H9 (cell line): ENCODE measurements at regions not wholly inside any gene's neighbourhood (a gene's known extent, or its start where the extent isn't known, plus 50 kb on each side); places are given as distances from the start of the nearest gene placed in this dataset.

Source experiments
- DNase-seq: peaks from one replicate; pipeline ENCODE4 v3.0.0-alpha.2; 2017
- H2AFZ ChIP-seq: one replicate; pipeline ENCODE4 v1.6.1; 2013; ENCODE audit warnings: mild to moderate bottlenecking, low read length, control low read depth, moderate library complexity
- H2AK5ac ChIP-seq: 2 replicates; pipeline ENCODE4 v1.6.1; 2013; ENCODE audit warnings: low read length, control low read depth, mixed read lengths; ENCODE audit not compliant: insufficient read length
- H2BK120ac ChIP-seq: one replicate; pipeline ENCODE4 v1.6.1; 2013; ENCODE audit warnings: low read depth, mild to moderate bottlenecking, low read length, control low read depth, inconsistent platforms; ENCODE audit not compliant: poor library complexity, severe bottlenecking
- H2BK12ac ChIP-seq: 2 replicates; pipeline ENCODE4 v1.6.1; 2013; ENCODE audit warnings: low read length, control low read depth, mixed read lengths, low read depth; ENCODE audit not compliant: insufficient read length
- H2BK15ac ChIP-seq: 2 replicates; pipeline ENCODE4 v1.6.1; 2013; ENCODE audit warnings: low read depth, low read length, control low read depth
- H2BK20ac ChIP-seq: one replicate; pipeline ENCODE4 v1.6.1; 2013; ENCODE audit warnings: low read depth, mild to moderate bottlenecking, low read length, control low read depth, inconsistent platforms; ENCODE audit not compliant: poor library complexity, severe bottlenecking
- H2BK5ac ChIP-seq: 2 replicates; pipeline ENCODE4 v1.6.1; 2013; ENCODE audit warnings: low read length, control low read depth, mixed read lengths; ENCODE audit not compliant: insufficient read length
- H3K14ac ChIP-seq: 2 replicates; pipeline ENCODE4 v1.6.1; 2013; ENCODE audit warnings: low read length, control low read depth; ENCODE audit not compliant: insufficient read depth
- H3K18ac ChIP-seq: 2 replicates; pipeline ENCODE4 v1.6.1; 2013; ENCODE audit warnings: low read depth, mild to moderate bottlenecking, mixed read lengths, low read length, control low read depth; ENCODE audit not compliant: insufficient read length
- H3K23ac ChIP-seq: 2 replicates; pipeline ENCODE4 v1.6.1; 2013; ENCODE audit warnings: low read length, control low read depth, mixed read lengths, low read depth; ENCODE audit not compliant: insufficient read length
- H3K23me2 ChIP-seq: 2 replicates; pipeline ENCODE4 v1.6.1; 2013; ENCODE audit warnings: low read depth, mild to moderate bottlenecking, mixed read lengths, low read length, control low read depth; ENCODE audit not compliant: insufficient read length, poor library complexity, severe bottlenecking
- H3K27ac ChIP-seq: 2 replicates; pipeline ENCODE4 v1.5.1; 2013; ENCODE audit warnings: low read length, control low read depth, mixed read lengths, low read depth; ENCODE audit not compliant: insufficient read length
- H3K27me3 ChIP-seq: 2 replicates; pipeline ENCODE4 v1.6.1; 2013; ENCODE audit warnings: low read length, control low read depth, inconsistent platforms; ENCODE audit not compliant: insufficient read depth
- H3K4ac ChIP-seq: 2 replicates; pipeline ENCODE4 v1.6.1; 2013; ENCODE audit warnings: low read depth, mild to moderate bottlenecking, control low read depth, inconsistent platforms, low read length, moderate library complexity
- H3K4me1 ChIP-seq: 2 replicates; pipeline ENCODE4 v1.6.1; 2013; ENCODE audit warnings: low read length, control low read depth, inconsistent platforms; ENCODE audit not compliant: insufficient read depth
- H3K4me2 ChIP-seq: 2 replicates; pipeline ENCODE4 v1.6.1; 2013; ENCODE audit warnings: low read length, control low read depth, mixed read lengths; ENCODE audit not compliant: insufficient read length, insufficient read depth
- H3K56ac ChIP-seq: 2 replicates; pipeline ENCODE4 v1.6.1; 2013; ENCODE audit warnings: low read depth, mild to moderate bottlenecking, mixed read lengths, low read length, control low read depth; ENCODE audit not compliant: insufficient read length
- H3K79me1 ChIP-seq: 2 replicates; pipeline ENCODE4 v1.6.1; 2013; ENCODE audit warnings: low read depth, mild to moderate bottlenecking, moderate library complexity, low read length, control low read depth, inconsistent platforms; ENCODE audit not compliant: insufficient read depth, poor library complexity, severe bottlenecking
- H3K79me2 ChIP-seq: 2 replicates; pipeline ENCODE4 v1.6.1; 2013; ENCODE audit warnings: low read length, control low read depth, inconsistent platforms; ENCODE audit not compliant: insufficient read depth
- H3K9ac ChIP-seq: 2 replicates; pipeline ENCODE4 v1.6.1; 2013; ENCODE audit warnings: low read length, control low read depth, mixed read lengths; ENCODE audit not compliant: insufficient read length; ENCODE audit errors: extremely low read depth
- H3K9me3 ChIP-seq: one replicate; pipeline ENCODE4 v1.6.1; 2013; ENCODE audit warnings: low read depth, low read length, inconsistent platforms; ENCODE audit not compliant: control insufficient read depth
- H3T11ph ChIP-seq: one replicate; pipeline ENCODE4 v1.6.1; 2013; ENCODE audit warnings: mild to moderate bottlenecking, low read length, control low read depth, inconsistent platforms
- H4K20me1 ChIP-seq: one replicate; pipeline ENCODE4 v1.6.1; 2013; ENCODE audit not compliant: control insufficient read depth, insufficient read length, insufficient read depth
- H4K5ac ChIP-seq: 2 replicates; pipeline ENCODE4 v1.6.1; 2013; ENCODE audit warnings: low read depth, mild to moderate bottlenecking, mixed read lengths, low read length, control low read depth; ENCODE audit not compliant: insufficient read length
- H4K8ac ChIP-seq: replicated peaks from 2 replicates; pipeline ENCODE4 v1.6.1; 2013; ENCODE audit warnings: low read length, control low read depth, mixed read lengths, low read depth; ENCODE audit not compliant: insufficient read length
- H4K91ac ChIP-seq: 2 replicates; pipeline ENCODE4 v1.6.1; 2013; ENCODE audit warnings: low read depth, mild to moderate bottlenecking, moderate library complexity, mixed read lengths, low read length, control low read depth; ENCODE audit not compliant: insufficient read length
- H3K27ac Mint-ChIP-seq, 3 experiments: 2 replicates in 2 of 3; 3 replicates in 1 of 3; pipeline ENCODE4 v1.8.0; 2020 to 2021; ENCODE audit warnings: mixed read lengths in 3 of 3, mild to moderate bottlenecking in 1 of 3, moderate library complexity in 1 of 3
- H3K27me3 Mint-ChIP-seq: 2 replicates; pipeline ENCODE4 v1.8.0; 2021; ENCODE audit warnings: low read depth, mild to moderate bottlenecking, moderate library complexity, mixed read lengths
- H3K36me3 Mint-ChIP-seq, 3 experiments: 2 replicates in 2 of 3; 3 replicates in 1 of 3; pipeline ENCODE4 v1.8.0; 2020 to 2021; ENCODE audit warnings: low read depth in 3 of 3, mixed read lengths in 3 of 3; ENCODE audit not compliant: insufficient read depth in 1 of 3
- H3K4me1 Mint-ChIP-seq, 2 experiments: 2 replicates each; pipeline ENCODE4 v1.8.0; 2020; ENCODE audit warnings: mixed read lengths in 2 of 2
- H3K4me3 Mint-ChIP-seq, 2 experiments: 2 replicates in 1 of 2; 3 replicates in 1 of 2; pipeline ENCODE4 v1.8.0; 2020 to 2021; ENCODE audit warnings: mild to moderate bottlenecking in 2 of 2, mixed read lengths in 2 of 2, moderate library complexity in 1 of 2
- H3K9me3 Mint-ChIP-seq, 2 experiments: 2 replicates in 1 of 2; 3 replicates in 1 of 2; pipeline ENCODE4 v1.8.0; 2020; ENCODE audit warnings: mild to moderate bottlenecking in 2 of 2, mixed read lengths in 2 of 2, moderate library complexity in 1 of 2
- CTCF ChIP-seq: fragments of 200-600 bp; sonication (generic); conservative IDR thresholded peaks from 3 replicates; pipeline ENCODE4 v1.8.0; 2021; ENCODE audit warnings: antibody characterized with exemption, mild to moderate bottlenecking
- WGBS: extraction: QIAGEN DNeasy Blood & Tissue Kit; methylation state at CpG from one replicate; pipeline ENCODE4 v1.1.7; 2013; ENCODE audit warnings: missing lambda C conversion rate, low lambda C conversion rate, mixed read lengths; ENCODE audit not compliant: insufficient read length; ENCODE audit errors: extremely low coverage; 5-methylcytosine and 5-hydroxymethylcytosine counted together

DNA sequence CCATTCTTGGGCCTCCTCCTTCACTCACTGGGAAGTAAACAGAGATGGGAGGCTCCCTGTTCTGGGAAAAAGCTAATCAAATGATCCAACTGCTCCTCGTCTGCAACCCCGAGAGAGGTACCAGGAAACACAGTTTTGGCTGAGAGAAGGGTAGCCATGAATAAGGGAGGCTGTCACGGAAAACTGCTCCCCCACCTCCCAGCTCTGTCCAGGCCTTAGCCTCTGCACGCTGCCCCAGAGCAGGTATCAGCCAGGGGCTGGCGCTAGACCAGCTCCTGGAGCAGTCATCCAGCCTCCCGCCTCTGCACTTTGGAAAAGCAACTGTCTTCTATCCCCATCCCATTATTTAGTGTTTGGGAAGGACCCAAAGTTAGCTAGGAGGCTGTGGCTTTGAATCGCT, 266.1 kb downstream of the NDUFS4 start:
- no peak overlapping the region for H2AFZ ChIP-seq
- WGBS, result no CpG with 5 or more reads among the region's 7 CpGs
- no peak for TF ChIP-seq CTCF

More for the DNA sequence above, 266.1 kb downstream of the NDUFS4 start:
- Histone ChIP-seq H3K9ac (no peak overlapping the region), H3K4me2 (no peak overlapping the region), H2BK12ac (no peak overlapping the region), H3K23ac (no peak overlapping the region), H4K20me1 (no peaks in the 10 kb centered on the region), H3K27me3 (no peaks in the 10 kb centered on the region), H3K23me2 (no peaks in the 10 kb centered on the region), H3K4me1 (no peaks in the 10 kb centered on the region), H2BK20ac (no peak overlapping the region), H4K5ac (no peak overlapping the region), H2AK5ac (no peak overlapping the region), H3K18ac (no peak overlapping the region), H4K91ac (no peak overlapping the region), H3K27ac (no peak overlapping the region), H2BK5ac (no peak overlapping the region), H3T11ph (no peak overlapping the region), H3K9me3 (no peaks in the 10 kb centered on the region), H4K8ac (no peak overlapping the region), H3K79me2 (no peaks in the 10 kb centered on the region), H3K14ac (no peak overlapping the region), H2BK15ac (no peak overlapping the region), H3K56ac (no peak overlapping the region), H3K79me1 (no peaks in the 10 kb centered on the region), H3K4ac (no peak overlapping the region), H2BK120ac (no peak overlapping the region)
- no peak overlapping the region for H3K4me3 Mint-ChIP-seq
- peaks cover 16% of the 10 kb centered on the region in 2 experiments for H3K9me3 Mint-ChIP-seq
- no peak for DNase-seq
- peaks cover 1 to 10% (median 4%) of the 10 kb centered on the region in 3 experiments; a peak in 4 of 7 replicates for H3K36me3 Mint-ChIP-seq
- no peaks in the 10 kb centered on the region for H3K4me1 Mint-ChIP-seq
- H3K27ac Mint-ChIP-seq, result no peak overlapping the region
- no peaks in the 10 kb centered on the region for H3K27me3 Mint-ChIP-seq
